ENCODE measurements at regions not wholly inside any gene's neighbourhood (a gene's known extent, or its start where the extent isn't known, plus 50 kb on each side); places are given as distances from the start of the nearest gene placed in this dataset.

- no peak for TF ChIP-seq RAD51 (IDR thresholded peaks at IDR 0.05; ENCODE audit: borderline replicate concordance, low read depth)
- TF ChIP-seq EHMT2 (IDR thresholded peaks at IDR 0.05) = no peak
- TF ChIP-seq RBM39 (optimal IDR thresholded peaks at IDR 0.05; ENCODE audit: low read depth, low read length) = no peak
- 0 out of 2 replicates have a peak, but pooled peaks have one; percentile 18 for TF ChIP-seq CREM (IDR thresholded peaks at IDR 0.05; ENCODE audit: low read depth)
- TF ChIP-seq U2AF1 (optimal IDR thresholded peaks at IDR 0.05; ENCODE audit: low read depth, low read length) = no peak
- TF ChIP-seq SMARCA4 (IDR thresholded peaks at IDR 0.05) = peak; percentile 30; the same call in 1 of the 2 replicates
- TF ChIP-seq FIP1L1 (IDR thresholded peaks at IDR 0.05; ENCODE audit: low read depth, low read length, poor library complexity, severe bottlenecking) = no peak
- no peak for TF ChIP-seq USF2 (CRISPR knock-in tag; IDR thresholded peaks at IDR 0.05)
- no peak for TF ChIP-seq THAP7 (CRISPR knock-in tag; IDR thresholded peaks at IDR 0.05)
- no peak for TF ChIP-seq ZNF717 (CRISPR knock-in tag; IDR thresholded peaks at IDR 0.05)
- TF ChIP-seq SMARCB1 (IDR thresholded peaks at IDR 0.05; ENCODE audit: insufficient read length, low read depth) = no peak
- peak; percentile 21; the same call in 1 of the 2 replicates for TF ChIP-seq LEF1 (IDR thresholded peaks at IDR 0.05)
- TF ChIP-seq CHD1 (IDR thresholded peaks at IDR 0.05; ENCODE audit: low read length) = no peak
- TF ChIP-seq ZNF253 (CRISPR knock-in tag; conservative IDR thresholded peaks at IDR 0.05) = no peak
- no peak for TF ChIP-seq GABPB1 (CRISPR knock-in tag; IDR thresholded peaks at IDR 0.05)
- TF ChIP-seq ZNF699 (CRISPR knock-in tag; IDR thresholded peaks at IDR 0.05; ENCODE audit: insufficient replicate concordance) = no peak
- no peak for TF ChIP-seq SMAD3 (CRISPR knock-in tag; conservative IDR thresholded peaks at IDR 0.05)
- no peak for TF ChIP-seq KDM4B (IDR thresholded peaks at IDR 0.05; ENCODE audit: borderline replicate concordance in 2 of 2, low read depth in 1 of 2)
- TF ChIP-seq NR2F6 (CRISPR knock-in tag; IDR thresholded peaks at IDR 0.05) = no peak
- no peak for TF ChIP-seq ZNF785 (CRISPR knock-in tag; IDR thresholded peaks at IDR 0.05)
- TF ChIP-seq HDAC1 (IDR thresholded peaks at IDR 0.05) = peak in 1 of 2 experiments; percentile 59; a peak in 2 of 4 replicates
- TF ChIP-seq ZNF197 (CRISPR knock-in tag; IDR thresholded peaks at IDR 0.05; ENCODE audit: low read depth) = no peak
- TF ChIP-seq ETS2 (tag; IDR thresholded peaks at IDR 0.05; ENCODE audit: borderline replicate concordance, poor library complexity, severe bottlenecking) = no peak
- no peak for TF ChIP-seq MXD1 (CRISPR knock-in tag; IDR thresholded peaks at IDR 0.05; ENCODE audit: borderline replicate concordance, poor library complexity, severe bottlenecking)
- no peak for TF ChIP-seq GTF2F1 (IDR thresholded peaks at IDR 0.05; ENCODE audit: low read depth, low read length)
- TF ChIP-seq E2F4 (CRISPR knock-in tag; IDR thresholded peaks at IDR 0.05; ENCODE audit: low read depth) = no peak
- TF ChIP-seq SMC3 (conservative IDR thresholded peaks at IDR 0.05; ENCODE audit: insufficient read depth, low read depth, low read length) = no peak
- no peak for TF ChIP-seq EWSR1 (IDR thresholded peaks at IDR 0.05; ENCODE audit: borderline replicate concordance, low read depth, partially characterized antibody)
Measured at GRCh38 chr6:47133230-47134000, 91.3 kb upstream of the ADGRF1 start (continued).
